Peyer's patch (tissue), 4 donors: ENCODE measurements at regions not wholly inside any gene's neighbourhood (a gene's known extent, or its start where the extent isn't known, plus 50 kb on each side); places are given as distances from the start of the nearest gene placed in this dataset.

Source experiments
- CTCF ChIP-seq, 6 experiments: fragments of 450-650 bp in 4 of 6; fragments of 200-600 bp in 2 of 6; sonication (generic) in 1 of 6; IDR thresholded peaks; one replicate each; pipeline ENCODE4 v1.5.1; 2017 to 2019; ENCODE audit warnings: antibody characterized with exemption in 6 of 6, mild to moderate bottlenecking in 3 of 6, moderate library complexity in 1 of 6
- POLR2A ChIP-seq, 2 donors: fragments of 450-650 bp; IDR thresholded peaks; one replicate each; pipeline ENCODE4 v1.5.1; 2017; ENCODE audit warnings: antibody characterized with exemption in 2 of 2, mild to moderate bottlenecking in 2 of 2, moderate library complexity in 2 of 2

- TF ChIP-seq CTCF (IDR thresholded peaks at IDR 0.05) (no peak), POLR2A (IDR thresholded peaks at IDR 0.05) (no peak)
Observed at GRCh38 chr1:147822292-147822691, 61.9 kb upstream of the GJA5 start.
